ENCODE measurements at regions not wholly inside any gene's neighbourhood (a gene's known extent, or its start where the extent isn't known, plus 50 kb on each side); places are given as distances from the start of the nearest gene placed in this dataset.

GRCh38 chr12:126830778-126831680, 1435.9 kb upstream of the TMEM132C start:
- Histone ChIP-seq H3K9ac (ENCODE audit: low read length) (no peak overlapping the region), H3K36me3 (ENCODE audit: control insufficient read depth, insufficient read depth, low read length) (no peaks in the 10 kb centered on the region), H3K27me3 (ENCODE audit: control insufficient read depth, insufficient read depth, low read length) (no peaks in the 10 kb centered on the region), H3K4me1 (ENCODE audit: control insufficient read depth, insufficient read depth, low read length) (no peaks in the 10 kb centered on the region), H3K27ac (ENCODE audit: low read depth, low read length) (no peak overlapping the region), H3K4me3 (ENCODE audit: low read length) (no peak overlapping the region)

- H3K27ac ChIP-seq (ENCODE audit: low read depth, low read length) = no peak overlapping the region
- H3K36me3 ChIP-seq (ENCODE audit: control insufficient read depth, insufficient read depth, low read length) = no peaks in the 10 kb centered on the region
- H3K4me3 ChIP-seq (ENCODE audit: low read length) = no peak overlapping the region
- no peaks in the 10 kb centered on the region for H3K4me1 ChIP-seq (ENCODE audit: control insufficient read depth, insufficient read depth, low read length)
- H3K27me3 ChIP-seq (ENCODE audit: control insufficient read depth, insufficient read depth, low read length) = no peaks in the 10 kb centered on the region
- no peak overlapping the region for H3K9ac ChIP-seq (ENCODE audit: low read length)
Observed at GRCh38 chr12:126837697-126838096, 1429.3 kb upstream of the TMEM132C start.

GRCh38 chr12:126843915-126844669, 1422.9 kb upstream of the TMEM132C start:
- no peak overlapping the region for H3K27ac ChIP-seq (ENCODE audit: low read depth, low read length)
- H3K4me3 ChIP-seq (ENCODE audit: low read length) = no peak overlapping the region
- H3K9ac ChIP-seq (ENCODE audit: low read length) = no peak overlapping the region
- no peaks in the 10 kb centered on the region for H3K36me3 ChIP-seq (ENCODE audit: control insufficient read depth, insufficient read depth, low read length)
- no peaks in the 10 kb centered on the region for H3K4me1 ChIP-seq (ENCODE audit: control insufficient read depth, insufficient read depth, low read length)
- no peaks in the 10 kb centered on the region for H3K27me3 ChIP-seq (ENCODE audit: control insufficient read depth, insufficient read depth, low read length)

GRCh38 chr12:126847005-126847629, 1419.9 kb upstream of the TMEM132C start:
- Histone ChIP-seq H3K9ac (ENCODE audit: low read length) (no peak overlapping the region), H3K4me3 (ENCODE audit: low read length) (no peak overlapping the region), H3K27me3 (ENCODE audit: control insufficient read depth, insufficient read depth, low read length) (no peaks in the 10 kb centered on the region), H3K27ac (ENCODE audit: low read depth, low read length) (no peak overlapping the region), H3K36me3 (ENCODE audit: control insufficient read depth, insufficient read depth, low read length) (no peaks in the 10 kb centered on the region), H3K4me1 (ENCODE audit: control insufficient read depth, insufficient read depth, low read length) (no peaks in the 10 kb centered on the region)

GRCh38 chr12:126855768-126856167, 1411.2 kb upstream of the TMEM132C start:
- H3K27me3 ChIP-seq (ENCODE audit: control insufficient read depth, insufficient read depth, low read length) = no peaks in the 10 kb centered on the region
- H3K27ac ChIP-seq (ENCODE audit: low read depth, low read length) = no peak overlapping the region
- H3K9ac ChIP-seq (ENCODE audit: low read length) = no peak overlapping the region
- H3K36me3 ChIP-seq (ENCODE audit: control insufficient read depth, insufficient read depth, low read length) = no peaks in the 10 kb centered on the region
- no peaks in the 10 kb centered on the region for H3K4me1 ChIP-seq (ENCODE audit: control insufficient read depth, insufficient read depth, low read length)
- H3K4me3 ChIP-seq (ENCODE audit: low read length) = no peak overlapping the region

- Histone ChIP-seq H3K4me3 (ENCODE audit: low read length) (no peak overlapping the region), H3K27ac (ENCODE audit: low read depth, low read length) (no peak overlapping the region), H3K36me3 (ENCODE audit: control insufficient read depth, insufficient read depth, low read length) (no peaks in the 10 kb centered on the region), H3K4me1 (ENCODE audit: control insufficient read depth, insufficient read depth, low read length) (no peaks in the 10 kb centered on the region), H3K9ac (ENCODE audit: low read length) (no peak overlapping the region), H3K27me3 (ENCODE audit: control insufficient read depth, insufficient read depth, low read length) (no peaks in the 10 kb centered on the region)
Observed at GRCh38 chr12:126856958-126857357, 1410.0 kb upstream of the TMEM132C start.

- Histone ChIP-seq H3K27me3 (ENCODE audit: control insufficient read depth, insufficient read depth, low read length) (no peaks in the 10 kb centered on the region), H3K27ac (ENCODE audit: low read depth, low read length) (no peak overlapping the region), H3K4me1 (ENCODE audit: control insufficient read depth, insufficient read depth, low read length) (no peaks in the 10 kb centered on the region)
Observed at GRCh38 chr12:126858560-126858959, 1408.4 kb upstream of the TMEM132C start.

GRCh38 chr12:126860210-126860609, 1406.8 kb upstream of the TMEM132C start:
- Histone ChIP-seq H3K4me1 (ENCODE audit: control insufficient read depth, insufficient read depth, low read length) (no peaks in the 10 kb centered on the region), H3K4me3 (ENCODE audit: low read length) (no peak overlapping the region), H3K9ac (ENCODE audit: low read length) (no peak overlapping the region), H3K36me3 (ENCODE audit: control insufficient read depth, insufficient read depth, low read length) (no peaks in the 10 kb centered on the region), H3K27ac (ENCODE audit: low read depth, low read length) (no peak overlapping the region), H3K27me3 (ENCODE audit: control insufficient read depth, insufficient read depth, low read length) (no peaks in the 10 kb centered on the region)

More at GRCh38 chr12:126858560-126858959, 1408.4 kb upstream of the TMEM132C start:
- Histone ChIP-seq H3K9ac (ENCODE audit: low read length) (no peak overlapping the region), H3K36me3 (ENCODE audit: control insufficient read depth, insufficient read depth, low read length) (no peaks in the 10 kb centered on the region), H3K4me3 (ENCODE audit: low read length) (no peak overlapping the region)

GRCh38 chr12:126862500-126862899, 1404.5 kb upstream of the TMEM132C start:
- Histone ChIP-seq H3K4me1 (ENCODE audit: control insufficient read depth, insufficient read depth, low read length) (no peaks in the 10 kb centered on the region), H3K27me3 (ENCODE audit: control insufficient read depth, insufficient read depth, low read length) (no peaks in the 10 kb centered on the region), H3K4me3 (ENCODE audit: low read length) (no peak overlapping the region), H3K27ac (ENCODE audit: low read depth, low read length) (no peak overlapping the region), H3K9ac (ENCODE audit: low read length) (no peak overlapping the region), H3K36me3 (ENCODE audit: control insufficient read depth, insufficient read depth, low read length) (no peaks in the 10 kb centered on the region)

GRCh38 chr12:126869644-126870043, 1397.3 kb upstream of the TMEM132C start:
- Histone ChIP-seq H3K9ac (ENCODE audit: low read length) (no peak overlapping the region), H3K36me3 (ENCODE audit: control insufficient read depth, insufficient read depth, low read length) (no peaks in the 10 kb centered on the region)

GRCh38 chr12:126873701-126874100, 1393.3 kb upstream of the TMEM132C start:
- no peaks in the 10 kb centered on the region for H3K4me1 ChIP-seq (ENCODE audit: control insufficient read depth, insufficient read depth, low read length)
- H3K9ac ChIP-seq (ENCODE audit: low read length) = no peak overlapping the region
- H3K27me3 ChIP-seq (ENCODE audit: control insufficient read depth, insufficient read depth, low read length) = no peaks in the 10 kb centered on the region
- H3K27ac ChIP-seq (ENCODE audit: low read depth, low read length) = no peak overlapping the region
- no peak overlapping the region for H3K4me3 ChIP-seq (ENCODE audit: low read length)
- H3K36me3 ChIP-seq (ENCODE audit: control insufficient read depth, insufficient read depth, low read length) = no peaks in the 10 kb centered on the region

More at GRCh38 chr12:126869644-126870043, 1397.3 kb upstream of the TMEM132C start:
- H3K4me3 ChIP-seq (ENCODE audit: low read length) = no peak overlapping the region
- H3K4me1 ChIP-seq (ENCODE audit: control insufficient read depth, insufficient read depth, low read length) = no peaks in the 10 kb centered on the region
- H3K27ac ChIP-seq (ENCODE audit: low read depth, low read length) = no peak overlapping the region
- no peaks in the 10 kb centered on the region for H3K27me3 ChIP-seq (ENCODE audit: control insufficient read depth, insufficient read depth, low read length)

GRCh38 chr12:126874427-126875026, 1392.4 kb upstream of the TMEM132C start:
- Histone ChIP-seq H3K27ac (ENCODE audit: low read depth, low read length) (no peak overlapping the region), H3K9ac (ENCODE audit: low read length) (no peak overlapping the region)

More at GRCh38 chr12:126874427-126875026, 1392.4 kb upstream of the TMEM132C start:
- H3K4me3 ChIP-seq (ENCODE audit: low read length) = no peak overlapping the region
- H3K36me3 ChIP-seq (ENCODE audit: control insufficient read depth, insufficient read depth, low read length) = no peaks in the 10 kb centered on the region
- H3K27me3 ChIP-seq (ENCODE audit: control insufficient read depth, insufficient read depth, low read length) = no peaks in the 10 kb centered on the region
- no peaks in the 10 kb centered on the region for H3K4me1 ChIP-seq (ENCODE audit: control insufficient read depth, insufficient read depth, low read length)

Data from rectal smooth muscle tissue (tissue), 1 donor.